GM23338 (cell line): ENCODE measurements at regions not wholly inside any gene's neighbourhood (a gene's known extent, or its start where the extent isn't known, plus 50 kb on each side); places are given as distances from the start of the nearest gene placed in this dataset.

ENCODE experiments used
- ATAC-seq: fragments of 200-7000 bp; cut with Tn5 transposase; 3 replicates; pipeline ENCODE4 v1.9.1; 2020
- DNase-seq: peaks from one replicate; pipeline ENCODE4 v3.0.0-alpha.2; 2015; ENCODE audit warnings: low spot score
- H2AFZ ChIP-seq: fragments of 200-600 bp; sonication (generic); 2 replicates; pipeline ENCODE4 v1.8.0; 2016; ENCODE audit warnings: antibody characterized with exemption, mild to moderate bottlenecking, moderate library complexity
- H3F3A ChIP-seq: fragments of 200-600 bp; sonication (generic); replicated peaks from 2 replicates; pipeline ENCODE4 v1.8.0; 2017; ENCODE audit warnings: antibody characterized with exemption, mixed run types, low read depth
- H3K27ac ChIP-seq: fragments of 200-600 bp; sonication (generic); 2 replicates; pipeline ENCODE4 v1.6.1; 2016; ENCODE audit warnings: low read depth
- H3K27me3 ChIP-seq: fragments of 200-600 bp; sonication (generic); 2 replicates; pipeline ENCODE4 v1.8.0; 2016; ENCODE audit warnings: mild to moderate bottlenecking, mixed run types, moderate library complexity; ENCODE audit not compliant: insufficient read depth
- H3K36me3 ChIP-seq: fragments of 200-600 bp; sonication (generic); 2 replicates; pipeline ENCODE4 v1.8.0; 2016; ENCODE audit warnings: mild to moderate bottlenecking; ENCODE audit not compliant: insufficient read depth
- H3K4me1 ChIP-seq: fragments of 200-600 bp; sonication (generic); 2 replicates; pipeline ENCODE4 v1.8.0; 2016; ENCODE audit warnings: mild to moderate bottlenecking, moderate library complexity; ENCODE audit not compliant: insufficient read depth
- H3K4me2 ChIP-seq: fragments of 200-600 bp; sonication (generic); 2 replicates; pipeline ENCODE4 v1.7.1; 2017; ENCODE audit warnings: mixed run types
- H3K4me3 ChIP-seq: fragments of 200-600 bp; sonication (generic); 2 replicates; pipeline ENCODE4 v1.6.1; 2016; ENCODE audit warnings: mixed run types
- H3K79me2 ChIP-seq: fragments of 200-600 bp; sonication (generic); replicated peaks from 2 replicates; pipeline ENCODE4 v1.8.0; 2017; ENCODE audit warnings: mild to moderate bottlenecking; ENCODE audit not compliant: insufficient read depth
- H3K9me2 ChIP-seq: fragments of 200-600 bp; sonication (generic); 2 replicates; pipeline ENCODE4 v1.8.0; 2017; ENCODE audit not compliant: insufficient read depth
- H4K20me1 ChIP-seq: fragments of 200-600 bp; sonication (generic); replicated peaks from 2 replicates; pipeline ENCODE4 v1.8.0; 2017; ENCODE audit warnings: mild to moderate bottlenecking; ENCODE audit not compliant: insufficient read depth
- H3K27ac Mint-ChIP-seq: 2 replicates; pipeline ENCODE4 v1.8.0; 2020; ENCODE audit warnings: inconsistent platforms, mild to moderate bottlenecking, moderate library complexity, mixed read lengths
- H3K27me3 Mint-ChIP-seq: 3 replicates; pipeline ENCODE4 v1.8.0; 2022; ENCODE audit warnings: low read depth, mild to moderate bottlenecking, moderate library complexity, mixed read lengths, inconsistent platforms; ENCODE audit not compliant: insufficient read depth, poor library complexity
- H3K36me3 Mint-ChIP-seq: 3 replicates; pipeline ENCODE4 v1.8.0; 2021; ENCODE audit warnings: low read depth, mild to moderate bottlenecking, inconsistent platforms, moderate library complexity, mixed read lengths
- H3K4me1 Mint-ChIP-seq: 3 replicates; pipeline ENCODE4 v1.8.0; 2020; ENCODE audit warnings: mild to moderate bottlenecking, inconsistent platforms, mixed read lengths
- H3K4me3 Mint-ChIP-seq: 3 replicates; pipeline ENCODE4 v1.8.0; 2021; ENCODE audit warnings: moderate library complexity, mild to moderate bottlenecking, inconsistent platforms, mixed read lengths
- H3K9me3 Mint-ChIP-seq: 3 replicates; pipeline ENCODE4 v1.8.0; 2020; ENCODE audit warnings: moderate library complexity, mild to moderate bottlenecking, inconsistent platforms, mixed read lengths
- CREB1 ChIP-seq: fragments of 250-450 bp; sonication (Bioruptor Pico); IDR thresholded peaks from 2 replicates; pipeline ENCODE4 v1.5.0; 2020; ENCODE audit warnings: low read depth, mild to moderate bottlenecking, moderate library complexity
- CTCF ChIP-seq, 2 experiments: fragments of 200-600 bp in 1 of 2; sonication (generic) in 1 of 2; conservative IDR thresholded peaks; 2 replicates each; pipeline versions ENCODE4 v1.5.1 to v1.6.1; 2016 to 2017; ENCODE audit warnings: antibody characterized with exemption in 2 of 2, low read depth in 2 of 2, mild to moderate bottlenecking in 2 of 2, moderate library complexity in 1 of 2
- EZH2 ChIP-seq: fragments of 200-600 bp; sonication (generic); IDR thresholded peaks from one replicate; pipeline ENCODE4 v1.8.0; 2017; ENCODE audit warnings: antibody characterized with exemption, mild to moderate bottlenecking, low read depth; ENCODE audit not compliant: unreplicated experiment
- EZH2phosphoT487 ChIP-seq: fragments of 200-600 bp; sonication (generic); IDR thresholded peaks from one replicate; pipeline ENCODE4 v1.8.1; 2018; ENCODE audit warnings: antibody characterized with exemption; ENCODE audit not compliant: unreplicated experiment
- JUNB ChIP-seq: IDR thresholded peaks from one replicate; pipeline ENCODE4 v1.6.1; 2016; ENCODE audit warnings: antibody characterized with exemption; ENCODE audit not compliant: unreplicated experiment
- REST ChIP-seq: IDR thresholded peaks from one replicate; pipeline ENCODE4 v1.6.1; 2018; ENCODE audit warnings: antibody characterized with exemption; ENCODE audit not compliant: unreplicated experiment
- STAT1 ChIP-seq: IDR thresholded peaks from one replicate; pipeline ENCODE4 v1.6.1; 2016; ENCODE audit warnings: antibody characterized with exemption; ENCODE audit not compliant: unreplicated experiment
- ZNF114 ChIP-seq: fragments of 250-450 bp; sonication (Bioruptor Pico); IDR thresholded peaks from 2 replicates; pipeline ENCODE4 v1.5.0; 2020; ENCODE audit warnings: mild to moderate bottlenecking, moderate library complexity
- ZNF331 ChIP-seq: fragments of 250-450 bp; sonication (Bioruptor Pico); IDR thresholded peaks from 2 replicates; pipeline ENCODE4 v1.5.0; 2020; ENCODE audit warnings: low read depth, mild to moderate bottlenecking, moderate library complexity

- no peak overlapping the region for H3K4me3 ChIP-seq
- H3K9me2 ChIP-seq, result no peaks in the 10 kb centered on the region
- no peaks in the 10 kb centered on the region for H3K4me1 ChIP-seq
- Mint-ChIP-seq H3K27me3 (no peaks in the 10 kb centered on the region), H3K27ac (no peak overlapping the region), H3K4me1 (peaks cover 8% of the 10 kb centered on the region; the same call in 2 of the 3 replicates), H3K4me3 (no peak overlapping the region), H3K9me3 (no peaks in the 10 kb centered on the region), H3K36me3 (no peaks in the 10 kb centered on the region)
- H3K4me2 ChIP-seq, result no peak overlapping the region
- no peaks in the 10 kb centered on the region for H3K36me3 ChIP-seq
- H3K27ac ChIP-seq, result no peak overlapping the region
- DNase-seq (no peak), ATAC-seq (no peak)
- H3K27me3 ChIP-seq, result no peaks in the 10 kb centered on the region
- TF ChIP-seq EZH2, result no peak
- TF ChIP-seq EZH2phosphoT487, result no peak
- TF ChIP-seq ZNF331 (CRISPR knock-in tag), result no peak
- TF ChIP-seq JUNB, result no peak
- no peak for TF ChIP-seq ZNF114 (CRISPR knock-in tag)
- no peak for TF ChIP-seq REST
- no peak for TF ChIP-seq STAT1
- no peak for TF ChIP-seq CREB1 (CRISPR knock-in tag)
- no peak overlapping the region for H2AFZ ChIP-seq
- no peaks in the 10 kb centered on the region for H3F3A ChIP-seq
- H3K79me2 ChIP-seq, result no peaks in the 10 kb centered on the region
- no peaks in the 10 kb centered on the region for H4K20me1 ChIP-seq
Observed at GRCh38 chr6:12602342-12602741, 114.2 kb upstream of the PHACTR1 start.

- Histone ChIP-seq H3K27ac (no peak overlapping the region), H3K36me3 (no peaks in the 10 kb centered on the region), H4K20me1 (no peaks in the 10 kb centered on the region), H3K79me2 (no peaks in the 10 kb centered on the region), H3K4me3 (no peak overlapping the region), H3K27me3 (no peaks in the 10 kb centered on the region), H3K9me2 (no peaks in the 10 kb centered on the region), H2AFZ (no peak overlapping the region), H3K4me2 (no peak overlapping the region), H3K4me1 (0 out of 2 replicates have a peak, but pooled peaks cover 2% of the 10 kb centered on the region), H3F3A (no peaks in the 10 kb centered on the region)
- TF ChIP-seq CTCF (conservative IDR thresholded peaks at IDR 0.05; ENCODE audit: low read depth in 2 of 2), result peak; percentile 62 to 76
- no peak for TF ChIP-seq CREB1 (CRISPR knock-in tag)
- Mint-ChIP-seq H3K4me1 (peaks cover 8% of the 10 kb centered on the region; the same call in 2 of the 3 replicates), H3K27me3 (no peaks in the 10 kb centered on the region), H3K9me3 (no peaks in the 10 kb centered on the region), H3K27ac (no peak overlapping the region), H3K4me3 (no peak overlapping the region), H3K36me3 (no peaks in the 10 kb centered on the region)
- DNase-seq (peak; percentile 62), ATAC-seq (peak; percentile 58)
Observed at GRCh38 chr6:12602951-12603672, 113.5 kb upstream of the PHACTR1 start.
